ENCODE measurements at regions not wholly inside any gene's neighbourhood (a gene's known extent, or its start where the extent isn't known, plus 50 kb on each side); places are given as distances from the start of the nearest gene placed in this dataset.

- H3K27ac Mint-ChIP-seq = no peak overlapping the region
- H3K27me3 Mint-ChIP-seq (ENCODE audit: low read depth, poor library complexity) = peaks cover 7% of the 10 kb centered on the region
- no peak overlapping the region for H3K4me3 Mint-ChIP-seq
- no peaks in the 10 kb centered on the region for H3K4me1 Mint-ChIP-seq
- TF ChIP-seq CTCF (IDR thresholded peaks at IDR 0.05) = no peak
- H3K9me3 Mint-ChIP-seq = peaks cover 44% of the 10 kb centered on the region
- no peaks in the 10 kb centered on the region for H3K36me3 Mint-ChIP-seq (ENCODE audit: low read depth)
- DNase-seq = no peak
Measured at GRCh38 chrX:53817548-53817947, 131.0 kb upstream of the HUWE1 start.

- Mint-ChIP-seq H3K9me3 (peaks cover 50% of the 10 kb centered on the region), H3K4me1 (no peaks in the 10 kb centered on the region), H3K36me3 (ENCODE audit: low read depth) (no peaks in the 10 kb centered on the region), H3K27ac (no peak overlapping the region), H3K4me3 (no peak overlapping the region), H3K27me3 (ENCODE audit: low read depth, poor library complexity) (peaks cover 9% of the 10 kb centered on the region)
- no peak for TF ChIP-seq CTCF (IDR thresholded peaks at IDR 0.05)
- no peak for DNase-seq
Measured at GRCh38 chrX:53813670-53814440, 127.3 kb upstream of the HUWE1 start.

GRCh38 chrX:53798281-53798680 is 111.8 kb upstream of the HUWE1 start:
- Mint-ChIP-seq H3K4me3 (no peak overlapping the region), H3K36me3 (ENCODE audit: low read depth) (no peaks in the 10 kb centered on the region), H3K27me3 (ENCODE audit: low read depth, poor library complexity) (peaks cover 11% of the 10 kb centered on the region), H3K4me1 (no peaks in the 10 kb centered on the region), H3K27ac (no peak overlapping the region), H3K9me3 (peaks cover 58% of the 10 kb centered on the region)
- no peak for TF ChIP-seq CTCF (IDR thresholded peaks at IDR 0.05)
- DNase-seq = no peak

- H3K27ac Mint-ChIP-seq = no peak overlapping the region
- peaks cover 10% of the 10 kb centered on the region for H3K27me3 Mint-ChIP-seq (ENCODE audit: low read depth, poor library complexity)
- H3K4me1 Mint-ChIP-seq = no peaks in the 10 kb centered on the region
- no peak overlapping the region for H3K4me3 Mint-ChIP-seq
- peaks cover 59% of the 10 kb centered on the region for H3K9me3 Mint-ChIP-seq
- no peaks in the 10 kb centered on the region for H3K36me3 Mint-ChIP-seq (ENCODE audit: low read depth)
- DNase-seq = no peak
- no peak for TF ChIP-seq CTCF (IDR thresholded peaks at IDR 0.05)
Measured at GRCh38 chrX:53795576-53795975, 109.1 kb upstream of the HUWE1 start.

- Mint-ChIP-seq H3K27ac (no peak overlapping the region), H3K9me3 (peaks cover 54% of the 10 kb centered on the region), H3K4me3 (no peak overlapping the region)
Measured at GRCh38 chrX:53794181-53794580, 107.7 kb upstream of the HUWE1 start.

More at GRCh38 chrX:53794181-53794580, 107.7 kb upstream of the HUWE1 start:
- TF ChIP-seq CTCF (IDR thresholded peaks at IDR 0.05) = no peak
- peaks cover 4% of the 10 kb centered on the region for H3K27me3 Mint-ChIP-seq (ENCODE audit: low read depth, poor library complexity)
- no peak for DNase-seq
- H3K36me3 Mint-ChIP-seq (ENCODE audit: low read depth) = no peaks in the 10 kb centered on the region
- no peaks in the 10 kb centered on the region for H3K4me1 Mint-ChIP-seq

Measured in nephron progenitor cell (in vitro differentiated cells).